CD4-positive, alpha-beta T cell treated with Interferon gamma for 1 hour (primary cell): ENCODE measurements at regions not wholly inside any gene's neighbourhood (a gene's known extent, or its start where the extent isn't known, plus 50 kb on each side); places are given as distances from the start of the nearest gene placed in this dataset.
A peak's percentile ranks its signal among the peaks of the same experiment; 100 is the strongest.
"Not testable (repeated sequence)": the region's sequence is repeated elsewhere in the genome, so short reads cannot be mapped to it uniquely, and the experiment has no call there.

Source experiments
- DNase-seq: peaks from one replicate; pipeline ENCODE4 v3.0.0-alpha.2; 2020

- DNase-seq: peak; percentile 39
These were observed 51.8 kb upstream of the AGR3 start for GRCh38 chr7:16933296-16934279.

- DNase-seq: no peak
These were observed 53.0 kb upstream of the AGR3 start for GRCh38 chr7:16934722-16935340.

- no peak for DNase-seq
These were observed 53.6 kb upstream of the AGR3 start for GRCh38 chr7:16935341-16935735.

- no peak for DNase-seq
These were observed 55.0 kb upstream of the AGR3 start for GRCh38 chr7:16936626-16937422.

GRCh38 chr7:16939161-16939560 lies 57.4 kb upstream of the AGR3 start:
- DNase-seq: no peak

- DNase-seq: no peak
These were observed 59.0 kb upstream of the AGR3 start for GRCh38 chr7:16940776-16941175.

- no peak for DNase-seq
These were observed 61.2 kb upstream of the AGR3 start for GRCh38 chr7:16942929-16943509.

- DNase-seq: no peak
These were observed 63.2 kb upstream of the AGR3 start for GRCh38 chr7:16944936-16945335.

GRCh38 chr7:16945372-16945771 lies 63.6 kb upstream of the AGR3 start:
- no peak for DNase-seq

GRCh38 chr7:16948110-16948509 lies 66.3 kb upstream of the AGR3 start:
- not testable (repeated sequence) for DNase-seq

GRCh38 chr7:16951483-16952080 lies 69.8 kb upstream of the AGR3 start:
- no peak for DNase-seq

GRCh38 chr7:16954321-16954720 lies 72.5 kb upstream of the AGR3 start:
- no peak for DNase-seq

GRCh38 chr7:16958724-16959123 lies 76.9 kb upstream of the AGR3 start:
- no peak for DNase-seq

- DNase-seq: no peak
These were observed 78.7 kb upstream of the AGR3 start for GRCh38 chr7:16960337-16960965.

GRCh38 chr7:16961641-16962040 lies 79.9 kb upstream of the AGR3 start:
- no peak for DNase-seq

- DNase-seq: no peak
These were observed 81.3 kb upstream of the AGR3 start for GRCh38 chr7:16963044-16963443.

- DNase-seq: not testable (repeated sequence)
These were observed 83.9 kb upstream of the AGR3 start for GRCh38 chr7:16965697-16966096.

GRCh38 chr7:16967300-16967811 lies 85.6 kb upstream of the AGR3 start:
- DNase-seq: no peak

GRCh38 chr7:16970732-16971482 lies 89.1 kb upstream of the AGR3 start:
- no peak for DNase-seq

GRCh38 chr7:16975712-16976111 lies 93.9 kb upstream of the AGR3 start:
- no peak for DNase-seq
